Erythroblast (primary cell): ENCODE measurements at regions not wholly inside any gene's neighbourhood (a gene's known extent, or its start where the extent isn't known, plus 50 kb on each side); places are given as distances from the start of the nearest gene placed in this dataset.

Experiments used
- GATA1 ChIP-seq: IDR thresholded peaks from 2 replicates; pipeline ENCODE4 v1.6.1; 2011; ENCODE audit warnings: low read depth, mild to moderate bottlenecking, control low read depth, low read length, moderate library complexity
- POLR2A ChIP-seq: IDR thresholded peaks from 2 replicates; pipeline ENCODE4 v1.6.1; 2011; ENCODE audit warnings: mild to moderate bottlenecking, low read length

DNA sequence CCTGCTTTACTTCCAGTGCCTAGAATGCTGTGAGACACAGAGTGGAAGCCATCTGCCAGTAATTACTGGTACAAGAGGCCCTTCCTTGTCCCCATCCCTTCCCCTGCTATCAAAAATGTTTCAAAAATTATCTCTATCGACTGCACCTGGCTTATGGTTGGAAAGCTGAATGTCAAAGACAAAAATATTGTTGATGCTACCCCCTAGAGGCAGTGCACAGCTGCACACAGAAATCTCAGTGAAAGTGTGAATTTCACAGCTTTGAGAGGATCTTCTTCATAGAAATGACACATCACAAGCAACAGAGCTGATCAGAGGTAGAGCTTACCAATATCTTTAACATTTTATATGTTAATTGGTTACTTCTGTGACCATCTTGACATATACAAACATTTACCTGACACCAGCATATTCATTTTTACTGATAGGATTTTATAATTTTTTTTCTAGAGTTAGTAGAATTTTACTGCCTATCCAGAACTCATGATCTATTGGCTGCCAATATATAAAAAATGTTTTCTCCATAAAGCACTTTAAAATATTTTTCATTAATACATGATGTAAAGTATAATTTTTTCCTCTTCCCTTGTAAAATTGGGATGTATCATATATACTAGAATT is 138.0 kb downstream of the AACS start:
- TF ChIP-seq POLR2A (no peak), GATA1 (no peak)
